GM21723 (cell line): ENCODE measurements at regions not wholly inside any gene's neighbourhood (a gene's known extent, or its start where the extent isn't known, plus 50 kb on each side); places are given as distances from the start of the nearest gene placed in this dataset.

Source experiments
- ATAC-seq: cut with Tn5 transposase; IDR thresholded peaks from one replicate; pipeline ENCODE4 v1.9.1; 2021; ENCODE audit warnings: mild to moderate bottlenecking, moderate library complexity; ENCODE audit not compliant: unreplicated experiment

GRCh38 chr18:27411013-27411412 is 225.9 kb upstream of the CHST9 start:
- ATAC-seq, result no peak

DNA sequence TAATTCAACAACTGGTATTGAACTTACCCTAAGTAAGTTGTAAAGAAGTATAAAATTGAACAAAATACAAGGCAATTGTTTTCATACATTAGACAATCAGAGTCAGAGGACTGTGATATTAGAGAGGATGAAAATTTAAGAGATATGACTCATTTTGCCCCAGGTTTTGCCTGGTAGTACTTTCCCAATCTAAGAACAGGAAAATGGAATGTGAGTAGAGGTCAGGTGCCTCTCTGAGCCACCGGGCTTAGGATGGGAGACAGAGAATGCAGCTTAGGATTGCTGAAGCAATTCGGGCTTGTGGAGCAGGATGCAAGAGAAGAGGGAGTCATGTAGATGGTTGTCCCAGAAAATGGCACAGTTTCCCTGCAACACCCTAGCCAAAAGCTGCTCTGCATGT is 219.7 kb upstream of the CHST9 start:
- ATAC-seq, result no peak

DNA sequence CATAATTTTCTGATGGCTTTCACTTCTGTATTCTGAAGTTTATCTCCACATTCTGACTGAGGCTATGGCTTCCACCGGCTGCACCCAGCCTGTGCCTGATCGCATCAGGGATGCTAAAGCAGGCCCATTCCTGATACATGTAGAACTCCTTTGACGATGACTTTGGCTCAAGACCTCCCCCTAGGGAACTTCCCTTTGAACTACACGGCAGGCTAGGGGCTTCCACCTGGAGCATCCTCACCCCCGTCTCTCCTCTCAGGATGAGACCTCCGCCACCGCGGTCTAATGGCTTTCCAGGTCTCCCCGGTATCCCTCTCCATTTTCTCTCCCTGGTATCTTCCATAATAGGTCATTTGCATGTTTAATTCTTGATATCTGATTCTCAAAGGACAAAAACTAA is 214.9 kb upstream of the CHST9 start:
- no peak for ATAC-seq

DNA sequence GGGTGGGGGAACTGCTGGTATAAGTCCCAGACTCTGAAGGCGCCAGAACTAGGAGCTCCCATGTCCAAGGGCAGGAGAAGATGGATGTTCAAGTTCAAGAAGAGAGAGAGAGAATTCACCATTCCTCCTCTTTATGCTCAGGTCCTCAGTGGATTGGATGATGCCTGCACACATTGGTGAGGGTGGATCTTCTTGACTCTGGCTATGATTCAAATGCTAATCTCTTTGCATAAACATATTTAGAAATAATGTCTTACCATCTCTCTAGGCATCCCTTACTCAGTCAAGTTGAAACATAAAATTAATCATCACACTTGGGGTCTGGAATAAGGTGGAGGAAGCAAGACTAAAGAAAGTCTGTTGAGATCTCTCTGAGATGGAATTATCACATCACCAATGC is 210.6 kb upstream of the CHST9 start:
- ATAC-seq, result no peak

DNA sequence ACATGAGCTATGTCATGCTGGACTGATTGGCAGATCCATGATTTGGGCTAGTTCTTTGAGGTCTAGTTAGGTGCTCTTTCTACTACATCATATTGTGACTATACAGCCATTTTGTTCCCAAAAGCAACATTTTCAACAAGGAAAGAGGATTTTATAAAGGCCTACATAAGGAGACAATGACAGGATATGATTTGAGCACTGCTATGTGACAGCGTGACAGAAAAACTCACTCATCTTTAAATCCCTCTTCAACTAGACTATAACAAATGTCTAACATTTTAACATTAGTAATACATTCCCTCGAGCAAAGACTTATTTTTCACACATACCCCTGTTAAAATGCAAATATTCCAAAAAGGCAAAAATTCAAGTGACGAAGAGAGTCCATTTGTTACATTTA is 209.6 kb upstream of the CHST9 start:
- no peak for ATAC-seq

- ATAC-seq, result no peak
These were observed 197.6 kb upstream of the CHST9 start for GRCh38 chr18:27382567-27383216.

GRCh38 chr18:27378431-27379095 is 193.5 kb upstream of the CHST9 start:
- ATAC-seq, result no peak

GRCh38 chr18:27377251-27377650 is 192.1 kb upstream of the CHST9 start:
- no peak for ATAC-seq

DNA sequence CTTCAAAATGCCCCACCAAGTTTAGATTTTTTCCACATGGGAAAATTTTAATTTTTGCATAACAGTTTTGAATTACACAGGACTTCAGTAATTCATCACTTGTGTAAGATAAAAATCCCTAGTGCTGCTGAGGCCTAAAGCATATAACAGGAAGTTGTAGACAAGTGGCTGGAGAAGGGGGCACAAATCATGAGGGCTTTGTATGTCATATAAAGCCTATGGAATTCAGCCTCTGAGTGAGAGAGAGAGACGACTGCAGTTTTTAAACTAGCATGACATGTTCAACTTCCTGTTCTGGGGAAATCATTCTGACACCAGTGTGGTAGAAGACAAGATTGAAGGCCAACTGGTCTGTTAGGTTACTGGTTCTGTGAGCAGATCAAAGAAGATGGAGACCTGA is 187.3 kb upstream of the CHST9 start:
- ATAC-seq, result no peak

DNA sequence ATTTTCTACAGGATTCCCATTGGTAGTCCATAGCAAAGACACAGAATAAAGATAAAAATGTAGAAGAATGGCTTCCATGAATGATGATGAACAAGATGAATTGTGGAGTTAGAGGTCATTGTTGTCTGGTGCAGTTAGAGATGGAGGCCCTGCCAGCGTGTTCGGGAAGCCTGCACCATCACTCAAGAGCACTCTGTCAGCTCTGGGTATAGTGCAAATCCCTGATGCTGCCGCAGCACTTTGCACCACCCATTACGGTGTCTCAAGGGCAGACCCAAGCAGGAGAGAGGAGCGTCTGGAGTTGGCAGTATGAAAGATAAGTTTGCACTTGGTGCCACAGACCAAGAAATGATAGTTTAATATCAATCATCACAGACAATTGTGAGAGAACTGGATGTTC is 181.6 kb upstream of the CHST9 start:
- ATAC-seq, result no peak

DNA sequence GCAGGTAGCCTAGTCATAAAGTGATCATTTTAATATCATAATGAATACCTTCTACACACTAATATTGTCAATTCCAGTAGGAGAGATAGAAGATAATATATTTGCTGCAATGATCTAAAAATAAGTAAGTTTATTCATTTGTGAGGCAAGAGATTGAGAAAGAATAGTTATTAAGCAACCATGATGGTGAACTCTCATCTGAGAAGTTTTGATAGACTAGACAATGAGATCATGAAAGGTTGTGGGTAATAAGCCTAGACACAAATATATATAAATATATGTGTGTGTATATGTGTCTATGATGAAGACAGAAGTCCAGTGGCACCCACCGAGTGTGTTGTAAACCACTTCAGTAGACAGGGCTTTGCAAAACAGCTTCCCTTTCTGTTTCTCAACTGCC is 181.0 kb upstream of the CHST9 start:
- no peak for ATAC-seq

GRCh38 chr18:27363872-27364271 is 178.8 kb upstream of the CHST9 start:
- ATAC-seq, result no peak

DNA sequence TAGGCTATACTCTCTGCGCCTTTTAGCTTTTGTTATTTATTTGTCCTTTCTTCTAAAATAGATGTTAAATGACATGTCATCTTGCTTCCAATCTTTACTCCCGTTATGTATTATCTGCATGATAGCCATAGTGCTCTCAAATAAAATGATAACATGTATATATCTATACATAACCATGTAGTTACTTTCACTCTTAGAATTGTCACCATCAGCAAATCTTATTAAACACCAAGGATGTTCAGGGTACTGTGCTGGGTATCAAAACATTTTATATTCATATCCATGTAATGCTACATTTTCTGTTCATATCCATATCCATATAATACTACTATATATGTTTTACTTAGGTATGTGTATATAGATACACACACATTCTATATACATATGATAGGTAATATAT is 176.4 kb upstream of the CHST9 start:
- ATAC-seq, result no peak

- ATAC-seq, result no peak
These were observed 170.2 kb upstream of the CHST9 start for GRCh38 chr18:27355308-27355707.

- no peak for ATAC-seq
These were observed 168.2 kb upstream of the CHST9 start for GRCh38 chr18:27353273-27353672.

GRCh38 chr18:27349284-27349882 is 164.3 kb upstream of the CHST9 start:
- no peak for ATAC-seq

DNA sequence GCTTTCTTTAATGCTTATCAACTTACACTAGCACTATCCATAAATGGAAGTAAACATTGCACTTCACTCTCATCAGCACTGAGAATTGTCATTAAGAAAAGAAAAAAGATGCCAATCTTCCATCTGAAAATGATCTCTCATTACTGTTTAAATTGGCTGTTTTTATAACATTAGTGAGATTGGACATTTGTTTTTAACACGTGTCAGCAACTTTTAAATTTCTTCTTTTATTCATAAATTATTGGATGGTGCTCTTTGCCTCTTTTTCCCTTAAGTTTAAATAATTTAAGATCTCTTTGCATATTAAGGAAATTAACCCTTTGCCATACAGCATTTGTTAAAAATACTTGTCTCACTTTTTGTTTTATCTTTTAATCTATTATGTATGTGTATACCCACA is 146.5 kb upstream of the CHST9 start:
- ATAC-seq, result no peak

DNA sequence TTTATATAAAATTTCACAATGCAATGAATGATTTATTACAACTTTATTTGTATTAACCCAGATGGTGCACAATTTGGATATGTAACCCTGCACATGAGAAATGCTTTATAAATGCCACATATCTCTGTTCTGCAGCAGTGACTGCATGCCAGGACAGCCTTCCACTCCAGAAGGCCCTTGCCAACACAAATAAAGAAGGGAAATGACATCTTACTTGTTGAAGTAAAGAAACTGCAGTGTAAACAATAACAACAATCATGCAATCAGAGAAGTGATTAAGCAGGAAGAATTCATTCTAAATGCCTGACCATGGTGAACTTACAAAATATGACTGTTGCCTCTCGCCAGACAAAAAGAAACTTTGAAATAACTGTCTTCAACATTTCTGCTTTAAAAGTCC is 129.9 kb upstream of the CHST9 start:
- ATAC-seq, result no peak

GRCh38 chr18:27313678-27314077 is 128.6 kb upstream of the CHST9 start:
- ATAC-seq, result no peak

- no peak for ATAC-seq
These were observed 127.7 kb upstream of the CHST9 start for GRCh38 chr18:27312853-27313252.

GRCh38 chr18:27312153-27312552 is 127.0 kb upstream of the CHST9 start:
- ATAC-seq, result no peak

GRCh38 chr18:27311114-27311513 is 126.0 kb upstream of the CHST9 start:
- ATAC-seq, result no peak
